Heart right ventricle (tissue), 16 donors: ENCODE measurements at regions not wholly inside any gene's neighbourhood (a gene's known extent, or its start where the extent isn't known, plus 50 kb on each side); places are given as distances from the start of the nearest gene placed in this dataset.

Experiments
- ATAC-seq, 8 donors: fragments of 200-7000 bp; cut with Tn5 transposase; one replicate each; pipeline ENCODE4 v1.9.1; 2020; ENCODE audit warnings: mild to moderate bottlenecking in 8 of 8, moderate library complexity in 8 of 8, moderate number of reproducible peaks in 1 of 8
- DNase-seq, 2 donors: peaks; one replicate each; pipeline ENCODE4 v3.0.0-alpha.2; 2020
- H3K27ac ChIP-seq, 10 donors: fragments of 200-600 bp; sonication (generic) in 2 of 10; one replicate each; pipeline versions ENCODE4 v1.5.0 to v1.8.0; 2020 to 2022; ENCODE audit warnings: mild to moderate bottlenecking in 3 of 10
- H3K27me3 ChIP-seq, 7 donors: fragments of 200-600 bp; one replicate each; pipeline ENCODE4 v1.8.0; 2021 to 2022; ENCODE audit warnings: mild to moderate bottlenecking in 2 of 7
- H3K36me3 ChIP-seq, 9 donors: fragments of 200-600 bp; sonication (generic) in 1 of 9; one replicate each; pipeline versions ENCODE4 v1.5.0 to v1.8.0; 2020 to 2022; ENCODE audit warnings: mild to moderate bottlenecking in 2 of 9
- H3K4me1 ChIP-seq, 9 donors: fragments of 200-600 bp; sonication (generic) in 1 of 9; one replicate each; pipeline versions ENCODE4 v1.5.0 to v1.8.0; 2020 to 2022; ENCODE audit warnings: mild to moderate bottlenecking in 4 of 9
- H3K4me3 ChIP-seq, 10 donors: fragments of 200-600 bp; sonication (generic) in 2 of 10; one replicate each; pipeline versions ENCODE4 v1.5.0 to v1.8.0; 2020 to 2022; ENCODE audit warnings: mild to moderate bottlenecking in 7 of 10, moderate library complexity in 2 of 10
- H3K9me3 ChIP-seq, 11 donors: fragments of 200-600 bp in 10 of 11; sonication (generic) in 2 of 11; one replicate each; pipeline versions ENCODE4 v1.5.0 to v1.8.0; 2013 to 2022; ENCODE audit warnings: mild to moderate bottlenecking in 2 of 11, control low read depth in 1 of 11, moderate library complexity in 1 of 11
- CTCF ChIP-seq, 9 donors: fragments of 200-600 bp; sonication (generic) in 2 of 9; IDR thresholded peaks; one replicate each; pipeline versions ENCODE4 v1.5.0 to v1.8.0; 2021 to 2022; ENCODE audit warnings: antibody characterized with exemption in 9 of 9, mild to moderate bottlenecking in 5 of 9, moderate library complexity in 1 of 9
- WGBS, 2 donors: extraction: QIAGEN DNeasy Blood & Tissue Kit; methylation state at CpG; one replicate each; pipeline ENCODE4 v1.1.7; 2013; ENCODE audit warnings: inconsistent platforms in 1 of 2; 5-methylcytosine and 5-hydroxymethylcytosine counted together
- intact Hi-C, 10 donors: fragments of 100-400 bp; cut with DNase I; formaldehyde crosslinking; loops; one replicate each; pipeline versions ENCODE4 v1.11.1 to v1.14.2; 2022
- donor health status: Arrhythmogenic right ventricular cardiomyopathy.
- donor health status: ischemic (EF 13 %, LVEDD 7.1; RV severe dilation, severe dysfunction).
- donor health status: healthy with polysubstance abuse.
- donor health status: DM: no; HTN: yes; CAD: no.
- donor health status: DM: no; HTN: no; CAD: no.
- donor health status: ischemic (EF 25% LVEDD 6.9; RV normal size, moderate dysfunction).
- donor health status: ischemic (EF 25% LVEDD 5.7; RV mildly dilated, moderate dysfunction).
- donor health status: healthy.
- donor health status: DM: yes; HTN: yes; CAD: no.
- donor health status: Ischemic cardiomyopathy.
- donor health status: ischemic (EF 35%, LVEDD 5.7; RV mildly dilated, moderate dysfunction).
- donor health status: nonischemic (EF 11% LVEDD 7.7; RV severe dilation, severe dysfunction).
- donor health status: DM: yes; HTN: yes; CAD: no.
- donor health status: PGD.
- donor health status: ischemic (EF 29% LVEDD 5.4; RV normal size, mild dysfunction).
- donor health status: nonischemic (EF 23%, LVEDD 6.1; RV moderate dilation, normal function).

DNA sequence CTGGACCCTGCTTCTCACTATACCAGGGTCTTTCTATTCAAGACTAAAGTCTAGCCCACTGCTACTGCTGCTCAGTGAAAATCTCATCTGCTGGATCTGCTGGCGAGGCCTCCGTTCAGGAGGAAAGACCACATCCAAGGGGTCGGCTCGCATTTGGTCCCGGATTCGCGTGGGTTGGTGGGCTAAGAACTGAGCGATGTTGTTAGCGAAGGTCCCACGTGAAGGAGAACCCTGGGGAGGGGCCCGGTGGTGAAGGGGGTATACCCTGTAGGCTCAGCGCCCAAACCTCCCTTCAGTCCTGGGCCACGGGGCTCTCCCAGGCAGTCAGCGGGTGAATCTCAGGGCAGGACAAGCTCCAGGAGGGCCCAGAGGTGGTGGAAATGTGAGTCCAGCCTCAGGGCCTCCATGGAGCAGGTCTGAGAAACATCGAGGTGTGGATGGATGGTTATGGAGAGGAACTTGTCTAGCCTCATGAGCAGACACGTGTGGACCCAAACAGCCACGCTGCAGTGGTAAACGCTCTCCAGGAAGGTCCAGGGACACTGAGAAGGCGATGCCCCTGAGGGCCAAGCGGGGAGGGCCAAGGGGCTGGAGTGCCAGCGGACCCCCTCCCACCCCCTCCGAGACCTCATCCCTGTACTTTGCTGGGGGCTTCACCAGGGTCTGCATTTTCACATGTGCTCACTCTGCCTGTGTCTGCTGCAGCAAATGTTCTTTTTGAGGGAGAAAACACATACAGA is 152.3 kb downstream of the CTTN start:
- Histone ChIP-seq H3K36me3 (no peaks in the 10 kb centered on the region), H3K9me3 (no peaks in the 10 kb centered on the region), H3K4me1 (peaks cover 0 to 5% (median 0%) of the 10 kb centered on the region in 9 donors), H3K4me3 (no peak overlapping the region), H3K27ac (no peak overlapping the region), H3K27me3 (peaks cover 0 to 45% (median 9%) of the 10 kb centered on the region in 7 donors)
- ATAC-seq = no peak
- intact Hi-C loops = no loop called here
- WGBS, 2 donors = 93 to 94% methylated on average over 22 of the region's 22 CpGs
- no peak for DNase-seq
- TF ChIP-seq CTCF (IDR thresholded peaks at IDR 0.05) = no peak

- 54 to 60% methylated on average over 23 of the region's 23 CpGs for WGBS, 2 donors
- no peaks in the 10 kb centered on the region for H3K9me3 ChIP-seq
- DNase-seq (no peak), ATAC-seq (no peak)
- H3K36me3 ChIP-seq = no peaks in the 10 kb centered on the region
- no peak for TF ChIP-seq CTCF (IDR thresholded peaks at IDR 0.05)
- intact Hi-C loops = no loop called here
- no peak overlapping the region for H3K27ac ChIP-seq
- no peak overlapping the region for H3K4me3 ChIP-seq
- peaks cover 0 to 45% (median 9%) of the 10 kb centered on the region in 7 donors for H3K27me3 ChIP-seq
- H3K4me1 ChIP-seq = peaks cover 0 to 5% (median 0%) of the 10 kb centered on the region in 9 donors
Measured at GRCh38 chr11:70551351-70552166, 153.2 kb downstream of the CTTN start.

- no peaks in the 10 kb centered on the region for H3K9me3 ChIP-seq
- no peak for DNase-seq
- no peaks in the 10 kb centered on the region for H3K36me3 ChIP-seq
- no peak for TF ChIP-seq CTCF (IDR thresholded peaks at IDR 0.05)
- H3K27me3 ChIP-seq = peaks cover 0 to 45% (median 9%) of the 10 kb centered on the region in 7 donors
- H3K4me1 ChIP-seq = peaks cover 0 to 5% (median 0%) of the 10 kb centered on the region in 9 donors
- intact Hi-C loops = no loop called here
- WGBS, 2 donors = 84 to 85% methylated on average over 34 of the region's 34 CpGs
- H3K27ac ChIP-seq = no peak overlapping the region
- ATAC-seq = no peak
- no peak overlapping the region for H3K4me3 ChIP-seq
Measured at GRCh38 chr11:70552167-70553150, 154.1 kb downstream of the CTTN start.

- no peak for ATAC-seq
- no peak for TF ChIP-seq CTCF (IDR thresholded peaks at IDR 0.05)
- no peak overlapping the region for H3K4me3 ChIP-seq
- intact Hi-C loops = no loop called here
- H3K4me1 ChIP-seq = no peaks in the 10 kb centered on the region
- H3K36me3 ChIP-seq = no peaks in the 10 kb centered on the region
- no peaks in the 10 kb centered on the region for H3K9me3 ChIP-seq
- H3K27ac ChIP-seq = no peak overlapping the region
- 91 to 93% methylated on average over 5 of the region's 5 CpGs for WGBS, 2 donors
- peaks cover 0 to 41% (median 3%) of the 10 kb centered on the region in 7 donors for H3K27me3 ChIP-seq
- no peak for DNase-seq
Measured at GRCh38 chr11:70555078-70555477, 156.7 kb downstream of the CTTN start.
